ENCODE measurements at regions not wholly inside any gene's neighbourhood (a gene's known extent, or its start where the extent isn't known, plus 50 kb on each side); places are given as distances from the start of the nearest gene placed in this dataset.

- Histone ChIP-seq H3K27me3 (ENCODE audit: control insufficient read depth in 2 of 2, insufficient read depth in 2 of 2, low read length in 2 of 2) (no peaks in the 10 kb centered on the region), H3K9ac (replicated peaks; ENCODE audit: extremely low read depth, insufficient read depth, low read length) (no peak overlapping the region), H3K36me3 (ENCODE audit: control insufficient read depth in 2 of 2, extremely low read depth in 1 of 2, insufficient read depth in 2 of 2, low read length in 2 of 2) (no peaks in the 10 kb centered on the region), H3K79me2 (ENCODE audit: control insufficient read depth, insufficient read depth, low read length) (no peaks in the 10 kb centered on the region), H3K27ac (ENCODE audit: insufficient read depth, low read depth, low read length) (no peak overlapping the region), H4K20me1 (replicated peaks; ENCODE audit: control insufficient read depth, extremely low read depth, insufficient read depth, low read length) (no peaks in the 10 kb centered on the region), H3K9me3 (replicated peaks; ENCODE audit: control insufficient read depth, insufficient read depth, low read length) (no peaks in the 10 kb centered on the region), H3K4me3 (replicated peaks in 1 of 3; ENCODE audit: insufficient read depth in 1 of 3, low read depth in 1 of 3, low read length in 3 of 3) (no peak overlapping the region), H3K4me1 (ENCODE audit: control insufficient read depth, extremely low read depth, insufficient read depth, low read length) (no peaks in the 10 kb centered on the region), H2AFZ (ENCODE audit: low read depth, low read length) (no peak overlapping the region), H3K4me2 (ENCODE audit: insufficient read depth, low read length) (no peak overlapping the region), H3K9me1 (replicated peaks; ENCODE audit: control insufficient read depth, extremely low read depth, insufficient read depth, low read length) (no peaks in the 10 kb centered on the region)
- ChIA-PET POLR2A (no interaction called here), CTCF (no interaction called here)
- FAIRE-seq = no peak
- dilution Hi-C loops (cut with MboI; ENCODE audit: extremely low pct_ligation_motif_present, low sequenced_read_pairs) (no loop called here), intact Hi-C loops (cut with micrococcal nuclease) (no loop called here)
- no TSS peak for BruUV-seq (replicated peaks)
- no peak for DNase-seq (ENCODE audit: low read depth, low spot score)
- TF ChIP-seq MYC (IDR thresholded peaks at IDR 0.05; ENCODE audit: low read depth, low read length) (no peak), JUN (IDR thresholded peaks at IDR 0.05; ENCODE audit: borderline replicate concordance, insufficient read depth, insufficient read length, low read depth) (no peak), FOS (IDR thresholded peaks at IDR 0.05; ENCODE audit: borderline replicate concordance, insufficient read depth, low read length) (no peak), MAX (IDR thresholded peaks at IDR 0.05; ENCODE audit: insufficient read depth, insufficient read length) (no peak)
Observed at GRCh38 chr6:170027647-170028043, 263.2 kb downstream of the DLL1 start.

GRCh38 chr6:170026751-170027646 lies 263.9 kb downstream of the DLL1 start:
- ChIA-PET POLR2A (no interaction called here), CTCF (no interaction called here)
- H3K4me3 ChIP-seq (replicated peaks in 1 of 3; ENCODE audit: insufficient read depth in 1 of 3, low read depth in 1 of 3, low read length in 3 of 3) = no peak overlapping the region
- H3K9me1 ChIP-seq (replicated peaks; ENCODE audit: control insufficient read depth, extremely low read depth, insufficient read depth, low read length) = no peaks in the 10 kb centered on the region
- H3K27me3 ChIP-seq (ENCODE audit: control insufficient read depth in 2 of 2, insufficient read depth in 2 of 2, low read length in 2 of 2) = no peaks in the 10 kb centered on the region
- H3K4me1 ChIP-seq (ENCODE audit: control insufficient read depth, extremely low read depth, insufficient read depth, low read length) = no peaks in the 10 kb centered on the region
- H3K36me3 ChIP-seq (ENCODE audit: control insufficient read depth in 2 of 2, extremely low read depth in 1 of 2, insufficient read depth in 2 of 2, low read length in 2 of 2) = no peaks in the 10 kb centered on the region
- no peak overlapping the region for H3K4me2 ChIP-seq (ENCODE audit: insufficient read depth, low read length)
- no peak overlapping the region for H2AFZ ChIP-seq (ENCODE audit: low read depth, low read length)
- dilution Hi-C loops (cut with MboI; ENCODE audit: extremely low pct_ligation_motif_present, low sequenced_read_pairs) = no loop called here
- DNase-seq (ENCODE audit: low read depth, low spot score) (no peak), FAIRE-seq (no peak)
- H3K79me2 ChIP-seq (ENCODE audit: control insufficient read depth, insufficient read depth, low read length) = no peaks in the 10 kb centered on the region
- no peaks in the 10 kb centered on the region for H4K20me1 ChIP-seq (replicated peaks; ENCODE audit: control insufficient read depth, extremely low read depth, insufficient read depth, low read length)
- TF ChIP-seq JUN (IDR thresholded peaks at IDR 0.05; ENCODE audit: borderline replicate concordance, insufficient read depth, insufficient read length, low read depth) = no peak
- BruUV-seq (replicated peaks) = no TSS peak
- intact Hi-C loops (cut with micrococcal nuclease) = no loop called here
- no peak overlapping the region for H3K27ac ChIP-seq (ENCODE audit: insufficient read depth, low read depth, low read length)
- H3K9ac ChIP-seq (replicated peaks; ENCODE audit: extremely low read depth, insufficient read depth, low read length) = no peak overlapping the region
- no peaks in the 10 kb centered on the region for H3K9me3 ChIP-seq (replicated peaks; ENCODE audit: control insufficient read depth, insufficient read depth, low read length)
